GM12878 (cell line): ENCODE measurements at regions not wholly inside any gene's neighbourhood (a gene's known extent, or its start where the extent isn't known, plus 50 kb on each side); places are given as distances from the start of the nearest gene placed in this dataset.

ENCODE experiments used
- ATAC-seq: fragments of 200-7000 bp; cut with Tn5 transposase; 3 replicates; pipeline ENCODE4 v1.9.1; 2020; ENCODE audit warnings: mild to moderate bottlenecking, moderate library complexity
- BruUV-seq: library from RNA; stranded (reverse); fragments of 400-500 nt; replicated peaks from 2 replicates; lab custom pipeline; 2021; lab: Mats Ljungman, UMichigan
- CTCF ChIA-PET: fragments of 300-600 bp; sonication (Branson Sonifier 250); formaldehyde crosslinking; extraction: SDS; loops from one replicate; lab custom pipeline; 2021; ENCODE audit warnings: inconsistent platforms; lab: Yijun Ruan, JAX
- POLR2A ChIA-PET: fragments of 350-600 bp; formaldehyde crosslinking; extraction: SDS; loops from one replicate; lab custom pipeline; 2021; ENCODE audit warnings: inconsistent platforms; lab: Charles Lee
- RAD21 ChIA-PET: fragments of 300-600 bp; sonication (Branson Sonifier 250); formaldehyde crosslinking; loops from one replicate; lab custom pipeline; 2023; ENCODE audit warnings: antibody characterized with exemption; ENCODE audit not compliant: unreplicated experiment; lab: Charles Lee
- SMC1A ChIA-PET: fragments of 300-600 bp; sonication (Branson Sonifier 250); formaldehyde crosslinking; loops from one replicate; lab custom pipeline; 2023; ENCODE audit not compliant: unreplicated experiment, uncharacterized antibody; lab: Charles Lee
- DNase-seq: peaks from one replicate; pipeline ENCODE4 v3.0.0-alpha.2; 2011; ENCODE audit warnings: low read depth, low spot score
- FAIRE-seq: peaks from 3 replicates; lab custom pipeline; 2011; peaks lifted over from hg19 to GRCh38; lab: Jason Lieb, UNC
- H2AFZ ChIP-seq: 2 replicates; pipeline ENCODE4 v1.6.0; 2011; ENCODE audit warnings: low read depth, low read length, control low read depth; ENCODE audit not compliant: control insufficient read depth
- H3K27ac ChIP-seq: 2 replicates; pipeline ENCODE4 v1.5.1; 2011; ENCODE audit warnings: control low read depth; ENCODE audit not compliant: control insufficient read depth, insufficient read depth
- H3K27me3 ChIP-seq, 2 experiments: replicated peaks in 1 of 2; 2 replicates each; pipeline versions ENCODE4 v1.6.0 to v1.6.1; 2011; ENCODE audit warnings: low read length in 1 of 2; ENCODE audit not compliant: control insufficient read depth in 2 of 2, insufficient read depth in 2 of 2
- H3K36me3 ChIP-seq, 2 experiments: 2 replicates each; pipeline ENCODE4 v1.5.1; 2011; ENCODE audit warnings: low read length in 1 of 2; ENCODE audit not compliant: control insufficient read depth in 2 of 2, insufficient read depth in 2 of 2
- H3K4me1 ChIP-seq: 2 replicates; pipeline ENCODE4 v1.6.1; 2011; ENCODE audit warnings: mild to moderate bottlenecking, low read length, moderate library complexity, mixed read lengths; ENCODE audit not compliant: control insufficient read depth, insufficient read depth
- H3K4me2 ChIP-seq: 2 replicates; pipeline ENCODE4 v1.6.0; 2011; ENCODE audit warnings: control low read depth; ENCODE audit not compliant: control insufficient read depth, insufficient read depth
- H3K4me3 ChIP-seq: fragments of 200-600 bp; sonication (generic); 2 replicates; pipeline ENCODE4 v1.5.1; 2016
- H3K79me2 ChIP-seq: 2 replicates; pipeline ENCODE4 v1.6.0; 2011; ENCODE audit warnings: low read length; ENCODE audit not compliant: control insufficient read depth, insufficient read depth
- H3K9ac ChIP-seq: 2 replicates; pipeline ENCODE4 v1.8.0; 2011; ENCODE audit warnings: low read length, control low read depth, mixed read lengths; ENCODE audit not compliant: control insufficient read depth, insufficient read depth
- H3K9me3 ChIP-seq: replicated peaks from 3 replicates; pipeline ENCODE4 v1.5.1; 2011; ENCODE audit warnings: mild to moderate bottlenecking, low read length; ENCODE audit not compliant: control insufficient read depth, insufficient read depth
- H4K20me1 ChIP-seq: 2 replicates; pipeline ENCODE4 v1.6.0; 2011; ENCODE audit not compliant: control insufficient read depth, insufficient read depth
- CEBPZ ChIP-seq: fragments of 150-350 bp; IDR thresholded peaks from 2 replicates; pipeline ENCODE4 v1.6.1; 2016; ENCODE audit warnings: low read depth, low read length
- EGR1 ChIP-seq, 2 experiments: IDR thresholded peaks; 1 replicate in 1 of 2; 2 replicates in 1 of 2; pipeline ENCODE4 v1.6.1; 2011 to 2012; ENCODE audit warnings: low read depth in 2 of 2, low read length in 2 of 2, borderline replicate concordance in 1 of 2, mild to moderate bottlenecking in 1 of 2, moderate library complexity in 1 of 2
- GABPA ChIP-seq: IDR thresholded peaks from 2 replicates; pipeline ENCODE4 v1.6.1; 2014; ENCODE audit warnings: antibody characterized with exemption, low read depth, mild to moderate bottlenecking, inconsistent platforms
- GATAD2B ChIP-seq: fragments of 450-650 bp; conservative IDR thresholded peaks from 2 replicates; pipeline ENCODE4 v1.6.1; 2017; ENCODE audit warnings: low read depth, mild to moderate bottlenecking, moderate library complexity
- HCFC1 ChIP-seq: fragments of 150-350 bp; IDR thresholded peaks from 2 replicates; pipeline ENCODE4 v1.6.1; 2014; ENCODE audit warnings: low read length
- KLF5 ChIP-seq: fragments of 450-650 bp; IDR thresholded peaks from 2 replicates; pipeline ENCODE4 v1.6.1; 2014; ENCODE audit warnings: mild to moderate bottlenecking; ENCODE audit not compliant: partially characterized antibody
- LARP7 ChIP-seq: fragments of 450-650 bp; IDR thresholded peaks from 2 replicates; pipeline ENCODE4 v1.6.1; 2017; ENCODE audit warnings: mild to moderate bottlenecking
- MYB ChIP-seq: fragments of 150-350 bp; IDR thresholded peaks from 2 replicates; pipeline ENCODE4 v1.6.1; 2014; ENCODE audit warnings: mild to moderate bottlenecking, low read depth, low read length, borderline replicate concordance
- NFXL1 ChIP-seq: fragments of 450-650 bp; IDR thresholded peaks from 2 replicates; pipeline ENCODE4 v1.6.1; 2017; ENCODE audit warnings: antibody characterized with exemption, mild to moderate bottlenecking, borderline replicate concordance
- PML ChIP-seq: IDR thresholded peaks from 2 replicates; pipeline ENCODE4 v1.6.1; 2012; ENCODE audit warnings: low read length, inconsistent platforms
- SIN3A ChIP-seq: IDR thresholded peaks from 2 replicates; pipeline ENCODE4 v1.6.1; 2012; ENCODE audit warnings: low read depth, low read length, improper control_type of control experiment
- TARDBP ChIP-seq: IDR thresholded peaks from 2 replicates; pipeline ENCODE4 v1.6.1; 2016; ENCODE audit warnings: borderline replicate concordance
- ZNF687 ChIP-seq: fragments of 450-650 bp; IDR thresholded peaks from 2 replicates; pipeline ENCODE4 v1.6.1; 2017; ENCODE audit warnings: mild to moderate bottlenecking, moderate library complexity
- WGBS: methylation state at CpG from one replicate; pipeline ENCODE4 v1.1.6; 2016; ENCODE audit warnings: low lambda C conversion rate; ENCODE audit not compliant: insufficient replicate concordance, insufficient coverage; ENCODE audit errors: missing lambda C conversion rate; 5-methylcytosine and 5-hydroxymethylcytosine counted together
- in situ Hi-C: fragments of 300-500 bp; cut with MboI; formaldehyde crosslinking; loops from 9 replicates; pipeline ENCODE4 v1.14.3; 2018; ENCODE audit warnings: mixed read lengths
- intact Hi-C: fragments of 100-400 bp; cut with micrococcal nuclease; formaldehyde crosslinking; loops from one replicate; pipeline ENCODE4 v1.14.2; 2022; ENCODE audit not compliant: unreplicated experiment

DNA sequence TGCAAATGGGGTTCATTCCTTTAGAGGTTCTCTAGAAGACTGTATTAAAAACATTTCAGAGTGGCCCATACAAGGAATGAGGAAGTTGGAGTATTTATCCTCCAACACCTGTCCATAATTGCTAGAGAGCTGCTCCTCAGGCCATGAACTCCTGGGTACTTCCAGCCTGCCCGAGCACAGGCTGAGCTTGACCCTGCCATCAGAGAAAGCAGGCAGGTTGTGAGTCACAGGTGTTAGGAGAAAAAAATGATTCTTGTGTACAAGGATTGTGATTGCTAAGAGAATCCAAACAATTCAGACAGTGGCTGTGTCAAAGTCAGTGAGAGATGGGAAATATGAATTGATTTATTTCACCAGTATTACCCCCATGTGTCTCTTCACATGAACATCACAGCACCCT, 156.8 kb upstream of the GADL1 start:
- CTCF ChIA-PET: interaction anchor here (0.6 kb wide), 1 partner anchor 852 kb away, joined by 3 read pairs; no protein-coding TSS in a partner anchor
- SMC1A ChIA-PET: no interaction called here
- no TSS peak for BruUV-seq
- TF ChIP-seq HCFC1 (no peak), TARDBP (no peak), GATAD2B (no peak), SIN3A (no peak), GABPA (no peak), EGR1 (IDR thresholded peaks at IDR 0.05; ENCODE audit: borderline replicate concordance in 1 of 2, low read depth in 2 of 2, low read length in 2 of 2) (no peak), MYB (no peak), CEBPZ (no peak), LARP7 (no peak), NFXL1 (no peak), PML (no peak), KLF5 (no peak), ZNF687 (no peak)

More for the DNA sequence above, 156.8 kb upstream of the GADL1 start:
- POLR2A ChIA-PET: no interaction called here
- Histone ChIP-seq H3K4me2 (no peak overlapping the region), H3K79me2 (no peaks in the 10 kb centered on the region), H4K20me1 (no peaks in the 10 kb centered on the region), H3K4me1 (no peaks in the 10 kb centered on the region), H3K27ac (no peak overlapping the region), H3K9ac (no peak overlapping the region), H3K9me3 (no peaks in the 10 kb centered on the region; the same call in 1 of the 3 replicates), H3K4me3 (no peak overlapping the region), H2AFZ (no peak overlapping the region), H3K27me3 (no peaks in the 10 kb centered on the region), H3K36me3 (no peaks in the 10 kb centered on the region)
- no peak for DNase-seq
- RAD21 ChIA-PET: no interaction called here
- FAIRE-seq: no peak
- no peak for ATAC-seq
- in situ Hi-C loops: no loop called here
- intact Hi-C loops: no loop called here
- 60% methylated on average over 1 of the region's 1 CpG for WGBS
